ENCODE measurements at regions not wholly inside any gene's neighbourhood (a gene's known extent, or its start where the extent isn't known, plus 50 kb on each side); places are given as distances from the start of the nearest gene placed in this dataset.

GRCh38 chr3:66642019-66642418 is 141.2 kb upstream of the LRIG1 start:
- TF ChIP-seq POLR2AphosphoS5 (IDR thresholded peaks at IDR 0.05; ENCODE audit: borderline replicate concordance, low read depth, low read length), result no peak
- no peak for TF ChIP-seq EZH2 (IDR thresholded peaks at IDR 0.05)

All from SK-N-MC (cell line).